B cell (primary cell): ENCODE measurements at regions not wholly inside any gene's neighbourhood (a gene's known extent, or its start where the extent isn't known, plus 50 kb on each side); places are given as distances from the start of the nearest gene placed in this dataset.

ENCODE experiments used
- ATAC-seq: fragments of 200-7000 bp; cut with Tn5 transposase; one replicate; pipeline ENCODE4 v1.10.0; 2021; ENCODE audit warnings: low read depth, mild to moderate bottlenecking, moderate number of reproducible peaks, moderate library complexity
- CTCF ChIA-PET: fragments of 350-600 bp; sonication (Branson Sonifier 250); formaldehyde crosslinking; loops from one replicate; lab custom pipeline; 2021; ENCODE audit warnings: antibody characterized with exemption, inconsistent platforms; lab: Charles Lee
- POLR2A ChIA-PET: fragments of 350-600 bp; sonication (Branson Sonifier 250); formaldehyde crosslinking; loops from one replicate; lab custom pipeline; 2021; ENCODE audit warnings: antibody characterized with exemption; lab: Charles Lee
- DNase-seq: peaks from one replicate; pipeline ENCODE4 v3.0.0; 2013
- H2AFZ ChIP-seq: 2 replicates; pipeline ENCODE4 v1.6.1; 2012; ENCODE audit warnings: mild to moderate bottlenecking, low read depth, low read length; ENCODE audit not compliant: insufficient read depth, poor library complexity, severe bottlenecking
- H3K27ac ChIP-seq, 2 donors: 1 replicate in 1 of 2; 2 replicates in 1 of 2; pipeline ENCODE4 v1.5.1; 2012 to 2013; ENCODE audit warnings: low read length in 2 of 2, mild to moderate bottlenecking in 2 of 2, moderate library complexity in 1 of 2
- H3K27me3 ChIP-seq, 4 experiments: fragments of 200-600 bp in 1 of 4; sonication (generic) in 1 of 4; replicated peaks in 1 of 4; 1 replicate in 2 of 4; 2 replicates in 2 of 4; pipeline versions ENCODE4 v1.6.1 to v1.7.0; 2013 to 2016; ENCODE audit warnings: low read length in 3 of 4, mild to moderate bottlenecking in 2 of 4, mixed read lengths in 1 of 4, moderate library complexity in 1 of 4; ENCODE audit not compliant: insufficient read depth in 4 of 4, control insufficient read depth in 3 of 4; ENCODE audit errors: control extremely low read depth in 1 of 4
- H3K36me3 ChIP-seq, 2 experiments: replicated peaks in 1 of 2; 1 replicate in 1 of 2; 2 replicates in 1 of 2; pipeline versions ENCODE4 v1.6.1 to v1.7.1; 2013; ENCODE audit warnings: low read length in 1 of 2; ENCODE audit not compliant: insufficient read depth in 2 of 2, control insufficient read depth in 1 of 2; ENCODE audit errors: control extremely low read depth in 1 of 2, extremely low read depth in 1 of 2
- H3K4me1 ChIP-seq, 2 donors: fragments of 200-600 bp in 1 of 2; sonication (generic) in 1 of 2; 1 replicate in 1 of 2; 2 replicates in 1 of 2; pipeline versions ENCODE4 v1.5.1 to v1.6.1; 2013 to 2017; ENCODE audit warnings: low read length in 2 of 2; ENCODE audit not compliant: control insufficient read depth in 2 of 2, insufficient read depth in 2 of 2
- H3K4me2 ChIP-seq: replicated peaks from 2 replicates; pipeline ENCODE3; 2012; ENCODE audit warnings: mild to moderate bottlenecking, low read depth, low read length; ENCODE audit not compliant: poor library complexity, severe bottlenecking
- H3K4me3 ChIP-seq, 5 experiments: fragments of 200-600 bp in 1 of 5; sonication (generic) in 1 of 5; 1 replicate in 3 of 5; 2 replicates in 2 of 5; pipeline versions ENCODE4 v1.5.1 to v1.7.0; 2011 to 2016; ENCODE audit warnings: low read length in 4 of 5, mild to moderate bottlenecking in 4 of 5, low read depth in 2 of 5, control low read depth in 1 of 5, moderate library complexity in 1 of 5; ENCODE audit not compliant: insufficient read depth in 1 of 5; ENCODE audit errors: control extremely low read depth in 1 of 5, extremely low read depth in 1 of 5
- H3K79me2 ChIP-seq: fragments of 200-600 bp; sonication (generic); one replicate; pipeline ENCODE4 v1.6.0; 2016; ENCODE audit warnings: low read length; ENCODE audit not compliant: control insufficient read depth, insufficient read depth
- H3K9ac ChIP-seq: fragments of 200-600 bp; sonication (generic); 2 replicates; pipeline ENCODE4 v1.6.1; 2017; ENCODE audit warnings: mild to moderate bottlenecking, low read length, moderate library complexity
- H3K9me3 ChIP-seq, 3 donors: one replicate each; pipeline versions ENCODE4 v1.6.1 to v1.7.1; 2013; ENCODE audit warnings: low read length in 2 of 3; ENCODE audit not compliant: control insufficient read depth in 2 of 3, insufficient read depth in 1 of 3; ENCODE audit errors: control extremely low read depth in 1 of 3
- H4K20me1 ChIP-seq: 2 replicates; pipeline ENCODE4 v1.6.0; 2012; ENCODE audit warnings: mild to moderate bottlenecking, low read length; ENCODE audit not compliant: insufficient read depth, control insufficient read depth, poor library complexity, severe bottlenecking
- H3K27ac Mint-ChIP-seq: one replicate; pipeline ENCODE4 v1.8.0; 2021; ENCODE audit warnings: mixed read lengths
- H3K27me3 Mint-ChIP-seq: one replicate; pipeline ENCODE4 v1.8.0; 2021; ENCODE audit warnings: mixed read lengths
- H3K4me1 Mint-ChIP-seq: one replicate; pipeline ENCODE4 v1.8.0; 2021; ENCODE audit warnings: mixed read lengths
- H3K4me3 Mint-ChIP-seq: one replicate; pipeline ENCODE4 v1.8.0; 2021; ENCODE audit warnings: mixed read lengths
- H3K9me3 Mint-ChIP-seq: one replicate; pipeline ENCODE4 v1.8.0; 2022; ENCODE audit warnings: mixed read lengths; ENCODE audit not compliant: insufficient read depth
- EZH2 ChIP-seq: IDR thresholded peaks from 2 replicates; pipeline ENCODE4 v1.6.1; 2012; ENCODE audit warnings: borderline replicate concordance, low read depth, mild to moderate bottlenecking, moderate library complexity, low read length; ENCODE audit not compliant: insufficient read depth, poor library complexity, severe bottlenecking
- WGBS: methylation state at CpG from one replicate; pipeline ENCODE4 v1.1.5; 2013; ENCODE audit warnings: missing lambda C conversion rate; ENCODE audit not compliant: insufficient coverage; 5-methylcytosine and 5-hydroxymethylcytosine counted together
- intact Hi-C: fragments of 100-400 bp; cut with micrococcal nuclease; formaldehyde crosslinking; loops from one replicate; pipeline ENCODE4 v1.10.0; 2022
- TF ChIP-seq, protein P1 (sequence below): fragments of 200-600 bp; IDR thresholded peaks from one replicate; pipeline ENCODE4 v1.8.0; 2022; ENCODE audit warnings: antibody characterized with exemption, mild to moderate bottlenecking

- DNase-seq (no peak), ATAC-seq (no peak)
- no peak overlapping the region for H3K4me3 ChIP-seq
- no peaks in the 10 kb centered on the region for H3K9me3 ChIP-seq
- Mint-ChIP-seq H3K4me3 (no peak overlapping the region), H3K27ac (no peak overlapping the region), H3K4me1 (no peaks in the 10 kb centered on the region), H3K9me3 (no peaks in the 10 kb centered on the region), H3K27me3 (no peaks in the 10 kb centered on the region)
- CTCF ChIA-PET: no interaction called here
- POLR2A ChIA-PET: no interaction called here
- H3K27ac ChIP-seq: no peak overlapping the region
- no peaks in the 10 kb centered on the region for H3K27me3 ChIP-seq
- no peak overlapping the region for H3K4me2 ChIP-seq
- no peaks in the 10 kb centered on the region for H3K79me2 ChIP-seq
- no peak overlapping the region for H3K9ac ChIP-seq
- H4K20me1 ChIP-seq: no peaks in the 10 kb centered on the region
- H3K4me1 ChIP-seq: no peaks in the 10 kb centered on the region
- no peak overlapping the region for H2AFZ ChIP-seq
- 100% methylated on average over 1 of the region's 9 CpGs for WGBS
- H3K36me3 ChIP-seq: no peaks in the 10 kb centered on the region
- TF ChIP-seq, protein P1, sequence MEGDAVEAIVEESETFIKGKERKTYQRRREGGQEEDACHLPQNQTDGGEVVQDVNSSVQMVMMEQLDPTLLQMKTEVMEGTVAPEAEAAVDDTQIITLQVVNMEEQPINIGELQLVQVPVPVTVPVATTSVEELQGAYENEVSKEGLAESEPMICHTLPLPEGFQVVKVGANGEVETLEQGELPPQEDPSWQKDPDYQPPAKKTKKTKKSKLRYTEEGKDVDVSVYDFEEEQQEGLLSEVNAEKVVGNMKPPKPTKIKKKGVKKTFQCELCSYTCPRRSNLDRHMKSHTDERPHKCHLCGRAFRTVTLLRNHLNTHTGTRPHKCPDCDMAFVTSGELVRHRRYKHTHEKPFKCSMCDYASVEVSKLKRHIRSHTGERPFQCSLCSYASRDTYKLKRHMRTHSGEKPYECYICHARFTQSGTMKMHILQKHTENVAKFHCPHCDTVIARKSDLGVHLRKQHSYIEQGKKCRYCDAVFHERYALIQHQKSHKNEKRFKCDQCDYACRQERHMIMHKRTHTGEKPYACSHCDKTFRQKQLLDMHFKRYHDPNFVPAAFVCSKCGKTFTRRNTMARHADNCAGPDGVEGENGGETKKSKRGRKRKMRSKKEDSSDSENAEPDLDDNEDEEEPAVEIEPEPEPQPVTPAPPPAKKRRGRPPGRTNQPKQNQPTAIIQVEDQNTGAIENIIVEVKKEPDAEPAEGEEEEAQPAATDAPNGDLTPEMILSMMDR: no peak
- no peak for TF ChIP-seq EZH2
- intact Hi-C loops: no loop called here
These were observed 261.9 kb downstream of the CDH26 start for GRCh38 chr20:60219984-60220562.

DNA sequence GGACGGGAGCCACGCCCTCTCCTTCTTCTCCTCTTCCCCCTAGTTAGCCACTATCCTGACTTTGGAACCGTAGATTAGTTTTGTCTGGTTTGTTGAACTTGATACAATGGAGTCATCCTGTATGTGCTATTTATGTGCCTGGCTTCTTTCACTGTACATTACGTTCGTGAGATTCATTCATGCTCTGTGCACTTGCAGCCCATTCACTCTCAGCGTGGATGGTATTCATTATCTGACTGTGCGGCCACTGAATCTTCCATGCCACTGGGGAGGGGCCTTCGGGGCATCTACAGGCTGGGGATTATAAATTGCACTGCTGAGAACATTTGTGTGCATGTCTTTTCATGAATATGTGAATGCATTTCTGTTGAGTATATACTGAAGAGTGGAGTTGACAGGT is 262.5 kb downstream of the CDH26 start:
- WGBS: 91% methylated on average over 5 of the region's 8 CpGs
- ChIA-PET POLR2A (no interaction called here), CTCF (no interaction called here)
- no peaks in the 10 kb centered on the region for H3K9me3 Mint-ChIP-seq
- Histone ChIP-seq H3K79me2 (no peaks in the 10 kb centered on the region), H3K9ac (no peak overlapping the region), H3K27ac (no peak overlapping the region), H3K4me1 (no peaks in the 10 kb centered on the region), H3K4me2 (no peak overlapping the region), H3K27me3 (no peaks in the 10 kb centered on the region), H3K4me3 (no peak overlapping the region), H3K9me3 (no peaks in the 10 kb centered on the region), H4K20me1 (no peaks in the 10 kb centered on the region), H2AFZ (no peak overlapping the region), H3K36me3 (no peaks in the 10 kb centered on the region)
- H3K4me1 Mint-ChIP-seq: no peaks in the 10 kb centered on the region
- no peak overlapping the region for H3K4me3 Mint-ChIP-seq
- no peak for TF ChIP-seq EZH2
- TF ChIP-seq, protein P1: no peak
- DNase-seq: no peak
- no peak for ATAC-seq
- H3K27me3 Mint-ChIP-seq: no peaks in the 10 kb centered on the region
- H3K27ac Mint-ChIP-seq: no peak overlapping the region
- intact Hi-C loops: no loop called here
